Chondrocyte (in vitro differentiated cells): ENCODE measurements at regions not wholly inside any gene's neighbourhood (a gene's known extent, or its start where the extent isn't known, plus 50 kb on each side); places are given as distances from the start of the nearest gene placed in this dataset.

Experiments
- DNase-seq: peaks from one replicate; pipeline ENCODE4 v3.0.0; 2021; ENCODE audit warnings: mixed read lengths, low spot score
- H3K27ac Mint-ChIP-seq: one replicate; pipeline ENCODE4 v1.8.0; 2021; ENCODE audit warnings: mild to moderate bottlenecking, moderate library complexity, mixed read lengths; ENCODE audit not compliant: unreplicated experiment
- H3K27me3 Mint-ChIP-seq: 2 replicates; pipeline ENCODE4 v1.8.0; 2021; ENCODE audit warnings: low read depth, mixed read lengths
- H3K36me3 Mint-ChIP-seq: 2 replicates; pipeline ENCODE4 v1.8.0; 2021; ENCODE audit warnings: low read depth, mixed read lengths
- H3K4me1 Mint-ChIP-seq: 2 replicates; pipeline ENCODE4 v1.8.0; 2021; ENCODE audit warnings: low read depth, mild to moderate bottlenecking, mixed read lengths
- H3K4me3 Mint-ChIP-seq: one replicate; pipeline ENCODE4 v1.8.0; 2021; ENCODE audit warnings: mild to moderate bottlenecking, moderate library complexity, mixed read lengths; ENCODE audit not compliant: unreplicated experiment
- H3K9me3 Mint-ChIP-seq: 2 replicates; pipeline ENCODE4 v1.8.0; 2021; ENCODE audit warnings: low read depth, mixed read lengths
- CTCF ChIP-seq: fragments of 200-600 bp; sonication (generic); IDR thresholded peaks from 2 replicates; pipeline ENCODE4 v1.5.0; 2021; ENCODE audit warnings: antibody characterized with exemption, mild to moderate bottlenecking, moderate library complexity

- Mint-ChIP-seq H3K4me1 (peaks cover 4% of the 10 kb centered on the region), H3K27ac (no peak overlapping the region), H3K9me3 (peaks cover 15% of the 10 kb centered on the region), H3K27me3 (no peaks in the 10 kb centered on the region), H3K4me3 (no peak overlapping the region), H3K36me3 (no peaks in the 10 kb centered on the region)
- DNase-seq, result no peak
- TF ChIP-seq CTCF, result no peak
Observed at GRCh38 chr12:39227218-39227617, 215.7 kb downstream of the KIF21A start.

GRCh38 chr12:39224971-39225370 is 217.9 kb downstream of the KIF21A start:
- TF ChIP-seq CTCF, result no peak
- Mint-ChIP-seq H3K36me3 (no peaks in the 10 kb centered on the region), H3K4me1 (peaks cover 4% of the 10 kb centered on the region), H3K27ac (no peak overlapping the region), H3K4me3 (no peak overlapping the region), H3K27me3 (no peaks in the 10 kb centered on the region), H3K9me3 (peaks cover 10% of the 10 kb centered on the region)
- no peak for DNase-seq

- Mint-ChIP-seq H3K4me3 (no peak overlapping the region), H3K9me3 (peaks cover 37% of the 10 kb centered on the region), H3K27me3 (no peaks in the 10 kb centered on the region), H3K4me1 (no peaks in the 10 kb centered on the region), H3K36me3 (no peaks in the 10 kb centered on the region), H3K27ac (no peak overlapping the region)
- no peak for DNase-seq
- no peak for TF ChIP-seq CTCF
Observed at GRCh38 chr12:39205969-39206368, 237.0 kb downstream of the KIF21A start.

- DNase-seq, result no peak
- Mint-ChIP-seq H3K27me3 (peaks cover 3% of the 10 kb centered on the region), H3K4me1 (peaks cover 6% of the 10 kb centered on the region), H3K9me3 (peaks cover 17% of the 10 kb centered on the region), H3K36me3 (no peaks in the 10 kb centered on the region), H3K27ac (no peak overlapping the region), H3K4me3 (no peak overlapping the region)
- TF ChIP-seq CTCF, result no peak
Observed at GRCh38 chr12:39199351-39199750, 243.6 kb downstream of the KIF21A start.

GRCh38 chr12:39188689-39189088 is 254.2 kb downstream of the KIF21A start:
- Mint-ChIP-seq H3K4me1 (no peaks in the 10 kb centered on the region), H3K9me3 (no peaks in the 10 kb centered on the region), H3K27ac (no peak overlapping the region), H3K36me3 (no peaks in the 10 kb centered on the region), H3K4me3 (no peak overlapping the region), H3K27me3 (no peaks in the 10 kb centered on the region)
- TF ChIP-seq CTCF, result no peak
- no peak for DNase-seq
